COLO829 (cell line): ENCODE measurements at regions not wholly inside any gene's neighbourhood (a gene's known extent, or its start where the extent isn't known, plus 50 kb on each side); places are given as distances from the start of the nearest gene placed in this dataset.

Experiments
- DNase-seq: peaks from one replicate; pipeline ENCODE4 v3.0.0; 2012; ENCODE audit warnings: low spot score

- peak; percentile 66 for DNase-seq
Observed at GRCh38 chr15:38176155-38176554, 76.5 kb upstream of the SPRED1 start.

DNA sequence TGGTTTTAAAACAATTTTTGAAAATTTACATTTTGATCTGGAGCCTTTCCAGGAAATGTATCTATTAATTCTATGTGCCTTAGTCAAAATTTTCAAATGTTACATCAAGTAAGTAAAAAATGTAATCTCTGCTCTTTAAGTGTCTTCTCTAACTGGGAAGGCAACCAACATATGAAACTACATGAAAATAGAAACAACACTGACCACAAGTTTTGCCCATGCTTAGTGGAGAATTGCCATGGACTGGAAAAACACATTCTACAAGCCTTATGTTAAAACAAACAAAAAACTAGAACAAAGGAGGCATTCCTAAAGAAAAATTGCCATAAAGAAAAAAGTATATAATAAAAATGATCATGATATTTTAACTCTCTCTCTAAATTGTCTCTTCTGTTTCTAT is 75.9 kb upstream of the SPRED1 start:
- no peak for DNase-seq

GRCh38 chr15:38182900-38183299 is 69.7 kb upstream of the SPRED1 start:
- no peak for DNase-seq

DNA sequence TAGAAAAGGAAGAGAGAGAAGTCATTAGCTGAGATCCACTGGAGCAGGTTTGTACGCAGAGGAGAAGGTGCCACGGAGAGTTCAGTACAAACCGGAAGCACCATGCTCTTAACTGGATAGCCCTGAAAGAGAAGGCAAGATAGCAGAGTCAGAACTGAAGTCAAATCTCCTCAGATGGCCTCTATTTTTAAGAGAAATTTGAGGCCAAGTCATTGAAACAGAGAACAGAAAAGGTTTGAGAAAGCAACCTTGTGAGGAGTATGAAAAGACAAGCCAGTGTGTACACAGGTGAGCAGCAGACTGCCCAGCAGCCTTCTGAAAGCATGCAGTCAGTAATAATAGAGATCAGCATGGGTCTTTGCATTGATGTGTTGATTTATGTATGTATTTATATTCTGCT is 66.1 kb upstream of the SPRED1 start:
- DNase-seq: no peak

DNA sequence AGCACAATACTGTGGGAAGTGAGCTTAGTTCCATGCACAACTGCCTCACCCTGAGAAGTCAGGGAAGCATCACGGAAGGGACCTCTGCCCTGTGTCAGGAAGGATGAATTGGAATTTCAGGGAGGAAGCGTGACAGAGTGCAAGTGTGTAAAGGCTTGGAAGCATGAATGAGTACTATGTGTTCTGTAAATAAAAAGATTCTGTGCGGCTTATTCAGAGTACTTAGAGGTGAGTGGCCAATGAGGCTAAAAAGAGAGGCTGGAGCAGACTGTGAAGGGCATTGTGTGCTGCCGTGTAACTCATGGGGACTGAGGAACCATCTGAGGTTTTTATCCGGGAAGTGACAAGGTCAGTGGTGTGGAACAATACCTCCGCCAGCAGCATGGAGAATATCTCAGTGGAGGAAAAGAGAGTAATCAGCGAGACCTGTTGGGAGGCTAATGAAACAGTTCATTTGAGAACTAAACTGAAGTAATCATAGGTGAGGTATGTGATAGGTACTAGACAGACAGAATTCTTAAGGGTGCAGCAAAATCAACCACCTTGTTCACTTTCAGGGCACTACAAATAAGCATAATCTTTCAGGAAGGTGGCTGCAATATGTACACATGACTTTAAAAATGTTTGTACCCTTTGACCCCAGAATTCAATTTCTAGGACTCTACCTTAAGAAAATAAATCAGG is 64.9 kb upstream of the SPRED1 start:
- DNase-seq: no peak

- no peak for DNase-seq
Observed at GRCh38 chr15:38189671-38190295, 62.9 kb upstream of the SPRED1 start.

DNA sequence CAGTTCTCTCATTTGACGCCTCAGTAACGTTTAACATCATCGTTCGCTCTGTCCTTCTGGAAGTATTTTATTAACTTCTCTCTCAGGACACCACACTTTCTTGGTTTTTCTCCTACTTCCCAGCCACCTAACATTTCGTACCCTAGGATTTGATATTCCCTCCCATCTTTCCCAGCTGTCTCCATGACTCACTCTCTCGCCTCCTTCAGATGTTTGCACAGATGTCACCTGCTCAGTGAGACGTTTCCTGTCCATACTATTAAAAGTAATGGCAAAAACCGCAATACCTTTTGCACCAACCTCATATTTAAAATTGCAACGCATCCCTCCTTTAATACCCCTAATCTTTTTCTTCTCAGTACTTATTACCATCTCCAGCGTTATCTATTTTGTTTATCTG is 62.1 kb upstream of the SPRED1 start:
- no peak for DNase-seq

GRCh38 chr15:38192496-38192895 is 60.1 kb upstream of the SPRED1 start:
- DNase-seq: no peak

GRCh38 chr15:38193496-38193895 is 59.1 kb upstream of the SPRED1 start:
- DNase-seq: no peak

DNA sequence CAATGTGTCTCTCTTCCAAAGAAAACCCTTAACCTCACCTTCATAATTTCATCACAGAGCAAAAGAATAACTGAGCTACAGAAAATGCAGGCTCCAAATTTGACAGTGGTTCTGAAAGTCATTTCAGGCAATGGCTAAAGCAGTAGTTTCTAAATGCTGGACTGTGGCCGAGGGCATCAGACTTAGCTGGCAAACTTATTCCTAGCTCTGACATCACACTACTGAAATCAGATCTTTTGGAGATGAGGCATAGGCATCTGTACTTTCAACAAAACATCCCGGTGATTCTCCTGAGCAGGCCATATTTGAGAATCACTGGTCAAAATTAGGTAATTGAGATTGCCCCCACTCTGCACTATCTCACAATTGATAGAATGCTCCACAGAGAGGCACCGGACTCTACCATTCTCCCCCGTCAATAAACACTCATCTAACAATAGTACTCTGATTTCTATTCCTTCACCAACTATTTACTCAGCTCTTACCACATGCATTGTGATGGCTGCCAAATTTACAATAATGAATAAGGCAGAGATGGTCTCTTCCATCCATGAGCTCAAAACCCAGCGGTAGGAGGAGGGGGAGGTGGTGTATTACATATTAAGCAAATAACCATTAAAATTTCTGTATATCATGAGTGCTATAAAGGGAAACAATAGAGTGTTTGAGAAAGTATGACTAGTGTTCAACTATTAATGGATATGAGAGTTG is 57.3 kb upstream of the SPRED1 start:
- DNase-seq: no peak

DNA sequence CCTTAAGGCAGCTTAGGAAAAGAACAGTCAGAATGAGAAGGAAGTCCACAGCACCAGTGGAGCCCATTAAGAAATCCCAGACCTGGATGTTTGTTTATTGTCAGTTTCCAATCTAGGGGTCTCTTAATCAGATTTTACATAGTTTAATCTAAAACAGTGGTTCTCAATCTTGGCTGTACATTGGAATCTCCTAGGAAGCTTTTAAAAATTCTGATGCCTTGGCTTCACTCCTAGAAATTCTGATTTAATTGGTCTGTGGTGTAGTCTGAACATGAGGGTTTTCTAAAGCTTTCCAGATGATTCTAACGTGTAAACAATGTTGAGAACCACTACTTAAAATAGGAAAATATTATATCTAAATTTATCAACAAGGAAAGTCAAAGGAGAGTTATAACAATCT is 56.6 kb upstream of the SPRED1 start:
- no peak for DNase-seq

- peak; percentile 79 for DNase-seq
Observed at GRCh38 chr15:38197553-38197952, 55.1 kb upstream of the SPRED1 start.

DNA sequence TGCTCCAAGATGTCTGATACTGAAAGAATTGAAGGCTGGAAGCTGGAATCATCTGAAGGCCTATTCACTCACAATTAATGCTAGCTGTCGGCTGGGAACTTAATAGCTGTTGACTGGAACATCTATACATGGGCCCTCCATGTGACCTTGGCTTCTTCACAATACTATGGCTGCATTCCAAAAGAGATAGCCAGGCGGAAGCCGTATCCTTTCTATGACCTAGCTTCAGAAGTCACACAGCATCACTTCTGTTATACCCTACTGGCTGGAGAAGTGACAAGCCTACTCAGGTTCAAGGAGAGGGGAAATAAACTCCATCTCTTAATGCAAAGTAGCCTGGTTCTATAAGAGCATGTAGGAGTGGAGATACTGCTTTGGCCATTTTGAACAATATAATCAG is 50.9 kb upstream of the SPRED1 start:
- DNase-seq: peak; percentile 77

- no peak for DNase-seq
Observed at GRCh38 chr15:38202361-38202760, 50.3 kb upstream of the SPRED1 start.
